Left lobe of liver (tissue), 2 donors: ENCODE measurements at regions not wholly inside any gene's neighbourhood (a gene's known extent, or its start where the extent isn't known, plus 50 kb on each side); places are given as distances from the start of the nearest gene placed in this dataset.

ENCODE experiments used
- ATAC-seq: fragments of 200-7000 bp; cut with Tn5 transposase; one replicate; pipeline ENCODE4 v1.9.1; 2020; ENCODE audit warnings: mild to moderate bottlenecking, moderate library complexity
- DNase-seq: peaks from one replicate; pipeline ENCODE4 v3.0.0-alpha.2; 2020; ENCODE audit warnings: low spot score
- donor health status: DM: no; HTN: no; CAD: no; lungs with moderate emphysema.
- donor health status: DM: no; HTN: yes; CAD: no.

- no peak for ATAC-seq
- no peak for DNase-seq
Measured at GRCh38 chr2:125837611-125838010, 818.3 kb upstream of the GYPC start.

- DNase-seq (no peak), ATAC-seq (no peak)
Measured at GRCh38 chr2:125839945-125840344, 816.0 kb upstream of the GYPC start.

- no peak for DNase-seq
- no peak for ATAC-seq
Measured at GRCh38 chr2:125842041-125842440, 813.9 kb upstream of the GYPC start.

GRCh38 chr2:125850541-125850940, 805.4 kb upstream of the GYPC start:
- ATAC-seq (no peak), DNase-seq (no peak)

GRCh38 chr2:125852364-125852763, 803.6 kb upstream of the GYPC start:
- DNase-seq (no peak), ATAC-seq (no peak)

GRCh38 chr2:125853626-125854025, 802.3 kb upstream of the GYPC start:
- no peak for DNase-seq
- no peak for ATAC-seq

GRCh38 chr2:125855204-125855603, 800.8 kb upstream of the GYPC start:
- no peak for DNase-seq
- no peak for ATAC-seq

- no peak for ATAC-seq
- no peak for DNase-seq
Measured at GRCh38 chr2:125857971-125858794, 797.8 kb upstream of the GYPC start.

GRCh38 chr2:125861461-125861860, 794.5 kb upstream of the GYPC start:
- no peak for DNase-seq
- ATAC-seq = no peak

- DNase-seq (peak; percentile 48), ATAC-seq (peak; percentile 89)
Measured at GRCh38 chr2:125867908-125868307, 788.0 kb upstream of the GYPC start.

- no peak for DNase-seq
Measured at GRCh38 chr2:125870264-125870663, 785.7 kb upstream of the GYPC start.

GRCh38 chr2:125870746-125871145, 785.2 kb upstream of the GYPC start:
- no peak for DNase-seq
- ATAC-seq = no peak

More at GRCh38 chr2:125870264-125870663, 785.7 kb upstream of the GYPC start:
- ATAC-seq = no peak

- DNase-seq (no peak), ATAC-seq (no peak)
Measured at GRCh38 chr2:125874564-125874963, 781.4 kb upstream of the GYPC start.

- no peak for ATAC-seq
- DNase-seq = no peak
Measured at GRCh38 chr2:125885340-125885739, 770.6 kb upstream of the GYPC start.

- DNase-seq (no peak), ATAC-seq (no peak)
Measured at GRCh38 chr2:125886153-125886552, 769.8 kb upstream of the GYPC start.

GRCh38 chr2:125901278-125901677, 754.7 kb upstream of the GYPC start:
- ATAC-seq = no peak
- no peak for DNase-seq

GRCh38 chr2:125925891-125926546, 729.9 kb upstream of the GYPC start:
- DNase-seq (no peak), ATAC-seq (no peak)

- ATAC-seq = no peak
Measured at GRCh38 chr2:125935559-125935958, 720.4 kb upstream of the GYPC start.

GRCh38 chr2:125942585-125943424, 713.2 kb upstream of the GYPC start:
- ATAC-seq (no peak), DNase-seq (no peak)

More at GRCh38 chr2:125935559-125935958, 720.4 kb upstream of the GYPC start:
- no peak for DNase-seq

GRCh38 chr2:125959047-125959446, 696.9 kb upstream of the GYPC start:
- DNase-seq = no peak
- no peak for ATAC-seq

GRCh38 chr2:125961739-125962138, 694.2 kb upstream of the GYPC start:
- ATAC-seq (no peak), DNase-seq (no peak)
